HEK293T (cell line): ENCODE measurements at regions not wholly inside any gene's neighbourhood (a gene's known extent, or its start where the extent isn't known, plus 50 kb on each side); places are given as distances from the start of the nearest gene placed in this dataset.

ENCODE experiments used
- CTCF ChIA-PET: fragments of 350-600 bp; formaldehyde crosslinking; extraction: SDS; loops from one replicate; lab custom pipeline; 2021; ENCODE audit warnings: antibody characterized with exemption, inconsistent platforms; lab: Yijun Ruan, JAX
- POLR2A ChIA-PET: fragments of 350-600 bp; formaldehyde crosslinking; extraction: SDS; loops from one replicate; lab custom pipeline; 2020; ENCODE audit warnings: antibody characterized with exemption, inconsistent platforms; lab: Yijun Ruan, JAX
- DNase-seq: peaks from one replicate; pipeline ENCODE4 v3.0.0; 2012; ENCODE audit warnings: mixed read lengths; ENCODE audit errors: extremely low spot score
- ARNT ChIP-seq: fragments of 450-650 bp; IDR thresholded peaks from 2 replicates; pipeline ENCODE4 v1.6.1; 2017; ENCODE audit warnings: mild to moderate bottlenecking
- BHLHE40 ChIP-seq: fragments of 450-650 bp; IDR thresholded peaks from 2 replicates; pipeline ENCODE4 v1.6.1; 2016; ENCODE audit warnings: mild to moderate bottlenecking, moderate library complexity, borderline replicate concordance
- CTBP1 ChIP-seq: fragments of 450-650 bp; IDR thresholded peaks from 2 replicates; pipeline ENCODE4 v1.6.1; 2016; ENCODE audit warnings: borderline replicate concordance
- ELF4 ChIP-seq: fragments of 450-650 bp; IDR thresholded peaks from 2 replicates; pipeline ENCODE4 v1.6.1; 2017; ENCODE audit warnings: antibody characterized with exemption
- FOXA1 ChIP-seq: fragments of 450-650 bp; IDR thresholded peaks from 2 replicates; pipeline ENCODE4 v1.6.1; 2016; ENCODE audit warnings: mild to moderate bottlenecking
- FOXK2 ChIP-seq: fragments of 450-650 bp; IDR thresholded peaks from 2 replicates; pipeline ENCODE4 v1.6.1; 2016; ENCODE audit warnings: mild to moderate bottlenecking
- FOXM1 ChIP-seq: fragments of 450-650 bp; IDR thresholded peaks from 2 replicates; pipeline ENCODE4 v1.6.1; 2017; ENCODE audit warnings: mild to moderate bottlenecking, borderline replicate concordance
- HDGF ChIP-seq: fragments of 450-650 bp; IDR thresholded peaks from 2 replicates; pipeline ENCODE4 v1.6.1; 2017; ENCODE audit warnings: antibody characterized with exemption, borderline replicate concordance
- L3MBTL2 ChIP-seq: fragments of 450-650 bp; conservative IDR thresholded peaks from 2 replicates; pipeline ENCODE4 v1.6.1; 2016; ENCODE audit warnings: mild to moderate bottlenecking
- LEF1 ChIP-seq: fragments of 450-650 bp; IDR thresholded peaks from 2 replicates; pipeline ENCODE4 v1.6.1; 2017; ENCODE audit warnings: mild to moderate bottlenecking, borderline replicate concordance
- NFRKB ChIP-seq: fragments of 450-650 bp; IDR thresholded peaks from 2 replicates; pipeline ENCODE4 v1.6.1; 2016; ENCODE audit warnings: mild to moderate bottlenecking, moderate library complexity
- SP1 ChIP-seq: fragments of 450-650 bp; IDR thresholded peaks from 2 replicates; pipeline ENCODE4 v1.6.1; 2017
- SUZ12 ChIP-seq: fragments of 450-650 bp; IDR thresholded peaks from 2 replicates; pipeline ENCODE4 v1.6.1; 2016; ENCODE audit warnings: mild to moderate bottlenecking
- TARDBP ChIP-seq: fragments of 450-650 bp; IDR thresholded peaks from 2 replicates; pipeline ENCODE4 v1.6.1; 2016
- ZNF384 ChIP-seq: fragments of 450-650 bp; IDR thresholded peaks from 2 replicates; pipeline ENCODE4 v1.6.1; 2016
- TF ChIP-seq, protein P1 (sequence below): fragments of 450-650 bp; IDR thresholded peaks from 2 replicates; pipeline ENCODE4 v1.6.1; 2016

DNA sequence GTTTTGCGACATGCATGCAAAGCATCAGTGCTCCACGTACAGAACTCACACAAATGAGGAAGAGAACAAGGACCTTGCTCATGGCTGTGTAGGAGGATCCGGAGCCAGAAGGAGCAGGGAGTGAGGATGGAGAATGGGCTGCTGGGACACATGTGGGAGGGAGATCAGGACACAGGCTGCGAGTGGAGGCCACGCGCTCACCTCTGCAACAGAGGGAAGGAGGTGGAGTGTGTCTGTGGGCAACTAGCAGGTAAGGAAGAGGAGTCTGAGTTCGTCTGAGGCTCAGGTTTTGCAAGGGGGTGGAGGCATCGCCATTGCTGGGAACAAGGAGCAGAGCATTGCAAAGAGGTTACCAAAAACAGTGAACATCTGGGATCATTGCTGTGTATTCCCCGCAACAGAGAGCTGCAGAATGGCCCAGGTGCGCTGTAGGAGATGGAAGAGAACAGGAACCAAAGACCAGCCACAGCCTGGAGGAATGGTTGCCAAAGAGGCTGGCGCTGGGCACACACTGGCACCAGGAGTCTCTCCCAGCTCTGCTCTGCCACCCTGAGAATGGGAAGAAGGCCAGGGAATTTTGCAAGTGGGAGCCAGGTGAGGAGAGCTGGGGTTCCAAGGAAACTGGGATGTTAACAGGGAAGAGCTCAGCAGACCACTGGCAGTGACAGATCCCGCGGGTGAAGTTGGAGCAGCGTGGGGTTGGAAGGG, 90.0 kb upstream of the RPS6KA2 start:
- DNase-seq = no peak
- no peak for TF ChIP-seq FOXA1
- no peak for TF ChIP-seq L3MBTL2
- no peak for TF ChIP-seq FOXM1
- no peak for TF ChIP-seq ELF4
- TF ChIP-seq, protein P1, sequence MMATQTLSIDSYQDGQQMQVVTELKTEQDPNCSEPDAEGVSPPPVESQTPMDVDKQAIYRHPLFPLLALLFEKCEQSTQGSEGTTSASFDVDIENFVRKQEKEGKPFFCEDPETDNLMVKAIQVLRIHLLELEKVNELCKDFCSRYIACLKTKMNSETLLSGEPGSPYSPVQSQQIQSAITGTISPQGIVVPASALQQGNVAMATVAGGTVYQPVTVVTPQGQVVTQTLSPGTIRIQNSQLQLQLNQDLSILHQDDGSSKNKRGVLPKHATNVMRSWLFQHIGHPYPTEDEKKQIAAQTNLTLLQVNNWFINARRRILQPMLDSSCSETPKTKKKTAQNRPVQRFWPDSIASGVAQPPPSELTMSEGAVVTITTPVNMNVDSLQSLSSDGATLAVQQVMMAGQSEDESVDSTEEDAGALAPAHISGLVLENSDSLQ = no peak
- no peak for TF ChIP-seq FOXK2
- TF ChIP-seq SUZ12 = no peak
- no peak for TF ChIP-seq HDGF
- no peak for TF ChIP-seq CTBP1
- no peak for TF ChIP-seq NFRKB
- no peak for TF ChIP-seq ARNT
- TF ChIP-seq BHLHE40 = no peak
- no peak for TF ChIP-seq ZNF384
- TF ChIP-seq LEF1 = no peak
- no peak for TF ChIP-seq SP1
- TF ChIP-seq TARDBP = no peak
- POLR2A ChIA-PET = no interaction called here
- CTCF ChIA-PET = no interaction called here

DNA sequence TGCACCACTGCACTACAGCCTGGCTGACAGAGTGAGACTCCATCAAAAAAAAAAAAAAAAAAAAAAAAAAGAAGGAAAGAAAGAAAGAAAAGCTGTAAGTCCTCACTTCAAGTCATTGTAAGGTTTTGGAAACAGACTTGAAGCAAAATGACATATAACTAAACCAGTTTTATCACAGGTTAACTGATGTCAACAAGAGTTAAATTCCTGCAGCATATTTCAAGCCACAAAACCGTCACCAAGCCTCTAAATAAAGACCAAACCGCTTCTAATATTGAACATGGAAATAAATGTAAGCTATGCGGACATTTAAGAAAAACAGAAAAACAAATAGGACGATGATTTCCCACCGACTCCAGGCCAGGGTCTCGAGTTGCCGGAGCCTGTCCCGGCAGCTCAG, 88.9 kb upstream of the RPS6KA2 start:
- DNase-seq = no peak
- TF ChIP-seq, protein P1 = no peak
- no peak for TF ChIP-seq FOXA1
- no peak for TF ChIP-seq L3MBTL2
- TF ChIP-seq HDGF = no peak
- TF ChIP-seq TARDBP = no peak
- TF ChIP-seq LEF1 = no peak
- TF ChIP-seq ZNF384 = no peak
- TF ChIP-seq FOXK2 = no peak
- TF ChIP-seq CTBP1 = no peak
- no peak for TF ChIP-seq NFRKB
- TF ChIP-seq SUZ12 = no peak
- no peak for TF ChIP-seq ELF4
- TF ChIP-seq FOXM1 = no peak
- no peak for TF ChIP-seq ARNT
- no peak for TF ChIP-seq SP1
- TF ChIP-seq BHLHE40 = no peak
- ChIA-PET POLR2A (no interaction called here), CTCF (no interaction called here)

DNA sequence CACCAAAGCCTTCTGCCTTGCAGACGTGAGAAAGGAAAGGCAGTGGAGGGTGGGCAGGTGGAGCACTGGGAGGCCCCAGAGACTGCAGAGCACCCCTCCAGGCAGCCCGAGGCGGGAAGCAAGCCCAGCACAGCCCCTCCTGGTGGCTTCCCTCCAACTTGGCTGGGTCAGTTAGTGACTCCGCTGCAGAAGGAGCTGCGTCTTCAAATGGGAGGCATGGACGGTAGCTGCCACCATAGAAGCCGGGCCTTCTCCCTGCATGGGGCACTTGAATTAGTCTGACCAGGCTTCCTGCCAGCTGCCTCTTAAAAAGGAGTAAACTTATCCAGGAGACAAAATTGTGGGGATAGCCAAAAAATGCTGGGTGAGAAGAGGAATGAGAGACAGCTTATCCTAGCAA, 88.0 kb upstream of the RPS6KA2 start:
- TF ChIP-seq SP1 (no peak), BHLHE40 (no peak), L3MBTL2 (no peak), CTBP1 (no peak), FOXA1 (no peak), TARDBP (no peak), FOXM1 (no peak), ELF4 (no peak), FOXK2 (no peak), HDGF (no peak)
- TF ChIP-seq, protein P1 = no peak
- POLR2A ChIA-PET = no interaction called here
- CTCF ChIA-PET = no interaction called here
- DNase-seq = no peak

DNA sequence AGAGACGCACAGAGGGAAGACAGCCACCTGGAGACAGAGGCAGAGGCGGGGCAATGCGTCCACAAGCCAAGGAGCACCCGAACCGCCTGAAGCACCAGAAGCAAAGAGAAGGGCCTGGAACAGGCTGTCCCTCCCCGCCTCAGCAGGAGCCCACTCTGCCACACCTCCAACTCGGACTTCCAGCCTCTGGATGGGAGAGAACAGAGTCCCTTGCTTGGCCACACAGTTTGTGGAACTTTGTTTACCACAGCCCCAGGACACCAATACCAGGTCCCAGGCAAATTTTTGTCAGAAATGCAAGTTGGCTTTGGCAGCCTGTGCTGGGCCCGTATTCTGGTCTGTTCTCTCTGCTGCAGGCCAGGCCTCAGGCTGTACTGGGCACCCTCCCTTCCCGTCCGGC, 87.5 kb upstream of the RPS6KA2 start:
- no peak for TF ChIP-seq HDGF
- TF ChIP-seq, protein P1 = no peak
- no peak for TF ChIP-seq FOXA1
- no peak for TF ChIP-seq ELF4
- no peak for TF ChIP-seq ARNT
- no peak for TF ChIP-seq L3MBTL2
- TF ChIP-seq CTBP1 = no peak
- no peak for TF ChIP-seq LEF1
- TF ChIP-seq BHLHE40 = no peak
- no peak for TF ChIP-seq FOXM1
- no peak for TF ChIP-seq NFRKB
- no peak for TF ChIP-seq SP1
- TF ChIP-seq TARDBP = no peak
- TF ChIP-seq FOXK2 = no peak
- no peak for DNase-seq
- ChIA-PET CTCF (no interaction called here), POLR2A (no interaction called here)

DNA sequence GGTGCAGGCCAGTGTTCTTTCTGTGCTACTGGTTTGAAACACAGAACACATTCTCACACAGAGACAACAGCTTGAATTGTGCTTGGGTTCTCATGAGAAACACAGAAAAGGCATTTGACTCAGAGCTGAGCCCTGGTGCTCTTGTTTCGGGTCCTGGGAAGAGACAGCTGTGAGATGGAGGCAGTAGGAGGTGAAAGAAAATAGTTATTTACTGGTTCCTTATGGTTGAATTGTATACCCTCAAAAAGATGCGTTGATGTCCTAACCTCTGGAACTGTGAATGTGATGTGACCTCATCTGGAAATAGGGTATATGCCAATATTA, 87.1 kb upstream of the RPS6KA2 start:
- ChIA-PET POLR2A (no interaction called here), CTCF (no interaction called here)
- DNase-seq = no peak
- TF ChIP-seq HDGF (no peak), ARNT (no peak), L3MBTL2 (no peak), TARDBP (no peak), SP1 (no peak)
